HG02870 (cell line): ENCODE measurements at regions not wholly inside any gene's neighbourhood (a gene's known extent, or its start where the extent isn't known, plus 50 kb on each side); places are given as distances from the start of the nearest gene placed in this dataset.

Experiments used
- ATAC-seq: cut with Tn5 transposase; IDR thresholded peaks from one replicate; pipeline ENCODE4 v1.9.1; 2021; ENCODE audit warnings: mild to moderate bottlenecking, moderate library complexity; ENCODE audit not compliant: unreplicated experiment

- no peak for ATAC-seq
Measured at GRCh38 chr3:71858503-71859122, 73.7 kb upstream of the PROK2 start.

GRCh38 chr3:71857956-71858355 is 73.0 kb upstream of the PROK2 start:
- no peak for ATAC-seq

GRCh38 chr3:71854706-71855105 is 69.8 kb upstream of the PROK2 start:
- ATAC-seq = no peak

- no peak for ATAC-seq
Measured at GRCh38 chr3:71854096-71854495, 69.1 kb upstream of the PROK2 start.

- ATAC-seq = no peak
Measured at GRCh38 chr3:71851878-71852277, 66.9 kb upstream of the PROK2 start.

GRCh38 chr3:71850654-71851053 is 65.7 kb upstream of the PROK2 start:
- no peak for ATAC-seq

GRCh38 chr3:71849681-71850080 is 64.7 kb upstream of the PROK2 start:
- no peak for ATAC-seq

- ATAC-seq = no peak
Measured at GRCh38 chr3:71847794-71848193, 62.8 kb upstream of the PROK2 start.

- ATAC-seq = no peak
Measured at GRCh38 chr3:71846185-71846584, 61.2 kb upstream of the PROK2 start.

- ATAC-seq = no peak
Measured at GRCh38 chr3:71843071-71843470, 58.1 kb upstream of the PROK2 start.

- ATAC-seq = no peak
Measured at GRCh38 chr3:71838406-71838805, 53.5 kb upstream of the PROK2 start.
